ENCODE measurements at regions not wholly inside any gene's neighbourhood (a gene's known extent, or its start where the extent isn't known, plus 50 kb on each side); places are given as distances from the start of the nearest gene placed in this dataset.

DNA sequence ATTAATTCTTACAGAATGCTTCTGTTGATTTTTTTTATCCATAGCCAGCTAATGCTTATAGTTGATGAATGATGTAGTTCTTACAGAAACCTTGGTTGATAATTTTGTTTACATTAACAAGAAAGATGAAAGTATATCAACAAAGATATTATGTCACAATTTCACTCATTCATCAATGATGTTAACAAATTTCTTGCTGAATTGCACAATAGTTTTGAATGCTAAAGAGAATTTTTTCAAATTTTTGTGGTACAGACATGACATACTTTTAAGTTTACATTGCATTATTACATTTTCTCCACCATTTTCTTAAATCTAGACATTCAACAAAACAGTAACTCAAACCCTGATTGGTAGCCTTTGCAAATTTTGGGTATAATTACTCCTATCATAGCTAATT is 236.3 kb downstream of the FOXD2 start:
- Histone ChIP-seq H2AFZ (ENCODE audit: low read length) (no peak overlapping the region), H4K20me1 (ENCODE audit: insufficient read depth, low read length, poor library complexity, severe bottlenecking) (no peaks in the 10 kb centered on the region), H3K27me3 (ENCODE audit: insufficient read depth, low read length, poor library complexity, severe bottlenecking) (peaks cover 5% of the 10 kb centered on the region), H3K79me2 (ENCODE audit: insufficient read depth, low read length) (no peaks in the 10 kb centered on the region), H3K9me2 (replicated peaks; ENCODE audit: low read depth, low read length) (no peaks in the 10 kb centered on the region), H3K4me1 (ENCODE audit: insufficient read depth, low read length, poor library complexity, severe bottlenecking) (no peaks in the 10 kb centered on the region), H3K9ac (ENCODE audit: low read depth, low read length, poor library complexity, severe bottlenecking) (no peak overlapping the region), H3F3A (ENCODE audit: low read depth) (no peaks in the 10 kb centered on the region), H3K36me3 (ENCODE audit: insufficient read depth, low read length) (no peaks in the 10 kb centered on the region), H3K4me3 (ENCODE audit: low read length, poor library complexity, severe bottlenecking) (no peak overlapping the region), H3K9me3 (ENCODE audit: insufficient read depth, low read depth, low read length) (peaks cover 7% of the 10 kb centered on the region; the same call in 1 of the 2 replicates), H3K4me2 (ENCODE audit: low read depth, low read length, poor library complexity, severe bottlenecking) (no peak overlapping the region)
- TF ChIP-seq CTCF (conservative IDR thresholded peaks at IDR 0.05; ENCODE audit: low read length) (no peak), EZH2phosphoT487 (IDR thresholded peaks at IDR 0.05; ENCODE audit: borderline replicate concordance) (no peak)

GRCh38 chr1:47675047-47675675 is 237.3 kb downstream of the FOXD2 start:
- H2AFZ ChIP-seq (ENCODE audit: low read length): no peak overlapping the region

DNA sequence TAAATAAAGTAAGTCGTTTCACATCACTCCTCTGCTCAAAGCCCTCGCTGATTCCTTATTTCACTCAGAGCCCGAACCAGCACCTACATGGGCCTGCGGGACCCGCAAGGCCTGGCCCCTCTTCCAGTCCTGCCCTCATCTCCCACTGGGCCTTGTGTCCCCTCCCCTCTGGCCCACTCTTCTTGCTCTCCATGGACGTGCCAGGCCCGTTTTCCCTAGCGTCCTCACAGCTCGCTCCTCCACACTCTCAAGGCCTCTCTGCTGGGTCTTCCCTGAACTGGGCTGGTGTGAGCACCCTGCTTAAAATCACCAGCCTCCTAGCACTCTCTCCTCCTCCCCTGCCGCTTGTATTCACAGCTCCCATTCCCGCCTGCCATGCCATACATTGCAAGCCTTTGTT is 237.9 kb downstream of the FOXD2 start:
- peaks cover 7% of the 10 kb centered on the region; the same call in 1 of the 2 replicates for H3K9me3 ChIP-seq (ENCODE audit: insufficient read depth, low read depth, low read length)
- no peaks in the 10 kb centered on the region for H3K36me3 ChIP-seq (ENCODE audit: insufficient read depth, low read length)
- H3K27me3 ChIP-seq (ENCODE audit: insufficient read depth, low read length, poor library complexity, severe bottlenecking): peaks cover 5% of the 10 kb centered on the region
- H3K4me1 ChIP-seq (ENCODE audit: insufficient read depth, low read length, poor library complexity, severe bottlenecking): no peaks in the 10 kb centered on the region
- H3F3A ChIP-seq (ENCODE audit: low read depth): no peaks in the 10 kb centered on the region
- H2AFZ ChIP-seq (ENCODE audit: low read length): no peak overlapping the region
- no peak overlapping the region for H3K4me2 ChIP-seq (ENCODE audit: low read depth, low read length, poor library complexity, severe bottlenecking)
- H3K4me3 ChIP-seq (ENCODE audit: low read length, poor library complexity, severe bottlenecking): no peak overlapping the region
- no peaks in the 10 kb centered on the region for H4K20me1 ChIP-seq (ENCODE audit: insufficient read depth, low read length, poor library complexity, severe bottlenecking)
- TF ChIP-seq CTCF (conservative IDR thresholded peaks at IDR 0.05; ENCODE audit: low read length): no peak
- TF ChIP-seq EZH2phosphoT487 (IDR thresholded peaks at IDR 0.05; ENCODE audit: borderline replicate concordance): no peak
- no peak overlapping the region for H3K9ac ChIP-seq (ENCODE audit: low read depth, low read length, poor library complexity, severe bottlenecking)
- H3K79me2 ChIP-seq (ENCODE audit: insufficient read depth, low read length): no peaks in the 10 kb centered on the region
- no peaks in the 10 kb centered on the region for H3K9me2 ChIP-seq (replicated peaks; ENCODE audit: low read depth, low read length)

More at GRCh38 chr1:47675047-47675675, 237.3 kb downstream of the FOXD2 start:
- Histone ChIP-seq H3K9me2 (replicated peaks; ENCODE audit: low read depth, low read length) (no peaks in the 10 kb centered on the region), H4K20me1 (ENCODE audit: insufficient read depth, low read length, poor library complexity, severe bottlenecking) (no peaks in the 10 kb centered on the region), H3K79me2 (ENCODE audit: insufficient read depth, low read length) (no peaks in the 10 kb centered on the region), H3F3A (ENCODE audit: low read depth) (no peaks in the 10 kb centered on the region), H3K9me3 (ENCODE audit: insufficient read depth, low read depth, low read length) (peaks cover 7% of the 10 kb centered on the region; the same call in 1 of the 2 replicates), H3K27me3 (ENCODE audit: insufficient read depth, low read length, poor library complexity, severe bottlenecking) (peaks cover 5% of the 10 kb centered on the region), H3K4me1 (ENCODE audit: insufficient read depth, low read length, poor library complexity, severe bottlenecking) (no peaks in the 10 kb centered on the region), H3K4me2 (ENCODE audit: low read depth, low read length, poor library complexity, severe bottlenecking) (no peak overlapping the region), H3K36me3 (ENCODE audit: insufficient read depth, low read length) (no peaks in the 10 kb centered on the region), H3K4me3 (ENCODE audit: low read length, poor library complexity, severe bottlenecking) (no peak overlapping the region), H3K9ac (ENCODE audit: low read depth, low read length, poor library complexity, severe bottlenecking) (no peak overlapping the region)
- TF ChIP-seq CTCF (conservative IDR thresholded peaks at IDR 0.05; ENCODE audit: low read length): no peak
- no peak for TF ChIP-seq EZH2phosphoT487 (IDR thresholded peaks at IDR 0.05; ENCODE audit: borderline replicate concordance)

Measured in Loucy (cell line).